OCI-LY1 (cell line): ENCODE measurements at regions not wholly inside any gene's neighbourhood (a gene's known extent, or its start where the extent isn't known, plus 50 kb on each side); places are given as distances from the start of the nearest gene placed in this dataset.

Source experiments
- H2AFZ ChIP-seq: fragments of 200-600 bp; sonication (generic), shearing (Covaris generic); 2 replicates; pipeline ENCODE4 v1.6.0; 2014; ENCODE audit warnings: antibody characterized with exemption, mild to moderate bottlenecking, low read length
- H3F3A ChIP-seq: fragments of 200-600 bp; sonication (generic), shearing (Covaris generic); 2 replicates; pipeline ENCODE4 v1.6.0; 2014; ENCODE audit warnings: mild to moderate bottlenecking, antibody characterized with exemption, low read length, moderate library complexity; ENCODE audit not compliant: insufficient read depth
- H3K27ac ChIP-seq: fragments of 200-600 bp; sonication (generic); 2 replicates; pipeline ENCODE4 v1.5.1; 2014; ENCODE audit warnings: low read length, mixed run types, mild to moderate bottlenecking, low read depth; ENCODE audit not compliant: poor library complexity, severe bottlenecking
- H3K27me3 ChIP-seq: fragments of 200-600 bp; sonication (generic); 2 replicates; pipeline ENCODE4 v1.6.0; 2014; ENCODE audit warnings: antibody characterized with exemption, mild to moderate bottlenecking, low read length, moderate library complexity; ENCODE audit not compliant: insufficient read depth
- H3K36me3 ChIP-seq: fragments of 200-600 bp; sonication (generic); 2 replicates; pipeline ENCODE4 v1.6.1; 2014; ENCODE audit warnings: mild to moderate bottlenecking, antibody characterized with exemption, low read length, moderate library complexity, mixed read lengths; ENCODE audit not compliant: insufficient read depth
- H3K4me1 ChIP-seq: fragments of 200-600 bp; sonication (generic); 2 replicates; pipeline ENCODE4 v1.5.1; 2014; ENCODE audit warnings: mild to moderate bottlenecking, low read length, moderate library complexity; ENCODE audit not compliant: insufficient read depth, severe bottlenecking
- H3K4me2 ChIP-seq: fragments of 200-600 bp; sonication (generic), shearing (Covaris generic); 2 replicates; pipeline ENCODE4 v1.6.1; 2014; ENCODE audit warnings: low read length
- H3K4me3 ChIP-seq: fragments of 200-600 bp; sonication (generic); 2 replicates; pipeline ENCODE4 v1.5.1; 2014; ENCODE audit warnings: low read length, low read depth, mild to moderate bottlenecking, mixed read lengths; ENCODE audit not compliant: poor library complexity, severe bottlenecking
- H3K79me2 ChIP-seq: fragments of 200-600 bp; shearing (Covaris generic); 2 replicates; pipeline ENCODE4 v1.6.1; 2016; ENCODE audit warnings: mixed run types, low read length, mixed read lengths; ENCODE audit not compliant: insufficient read depth
- H3K9ac ChIP-seq: fragments of 200-600 bp; sonication (generic), shearing (Covaris generic); 2 replicates; pipeline ENCODE4 v1.6.1; 2014; ENCODE audit warnings: mild to moderate bottlenecking, low read length, mixed read lengths
- H3K9me2 ChIP-seq: fragments of 200-600 bp; sonication (generic), shearing (Covaris generic); 2 replicates; pipeline ENCODE4 v1.6.1; 2014; ENCODE audit warnings: low read depth, mild to moderate bottlenecking, low read length, mixed read lengths
- H3K9me3 ChIP-seq: fragments of 200-600 bp; shearing (Covaris generic); 2 replicates; pipeline ENCODE4 v1.6.1; 2014; ENCODE audit warnings: low read length, mixed read lengths
- H4K20me1 ChIP-seq: fragments of 200-600 bp; sonication (generic), shearing (Covaris generic); 2 replicates; pipeline ENCODE4 v1.6.0; 2016; ENCODE audit warnings: mild to moderate bottlenecking, low read length; ENCODE audit not compliant: insufficient read depth
- EZH2 ChIP-seq: fragments of 200-600 bp; sonication (generic), shearing (Covaris generic); IDR thresholded peaks from 2 replicates; pipeline ENCODE4 v1.8.0; 2017; ENCODE audit warnings: borderline replicate concordance, mixed run types, mild to moderate bottlenecking, antibody characterized with exemption, low read length, moderate library complexity, mixed read lengths
- TF ChIP-seq, protein P1 (sequence below): fragments of 200-600 bp; sonication (generic), shearing (Covaris generic); IDR thresholded peaks from 2 replicates; pipeline ENCODE4 v1.5.1; 2017; ENCODE audit warnings: mild to moderate bottlenecking, antibody characterized with exemption, low read length, moderate library complexity, mixed read lengths

DNA sequence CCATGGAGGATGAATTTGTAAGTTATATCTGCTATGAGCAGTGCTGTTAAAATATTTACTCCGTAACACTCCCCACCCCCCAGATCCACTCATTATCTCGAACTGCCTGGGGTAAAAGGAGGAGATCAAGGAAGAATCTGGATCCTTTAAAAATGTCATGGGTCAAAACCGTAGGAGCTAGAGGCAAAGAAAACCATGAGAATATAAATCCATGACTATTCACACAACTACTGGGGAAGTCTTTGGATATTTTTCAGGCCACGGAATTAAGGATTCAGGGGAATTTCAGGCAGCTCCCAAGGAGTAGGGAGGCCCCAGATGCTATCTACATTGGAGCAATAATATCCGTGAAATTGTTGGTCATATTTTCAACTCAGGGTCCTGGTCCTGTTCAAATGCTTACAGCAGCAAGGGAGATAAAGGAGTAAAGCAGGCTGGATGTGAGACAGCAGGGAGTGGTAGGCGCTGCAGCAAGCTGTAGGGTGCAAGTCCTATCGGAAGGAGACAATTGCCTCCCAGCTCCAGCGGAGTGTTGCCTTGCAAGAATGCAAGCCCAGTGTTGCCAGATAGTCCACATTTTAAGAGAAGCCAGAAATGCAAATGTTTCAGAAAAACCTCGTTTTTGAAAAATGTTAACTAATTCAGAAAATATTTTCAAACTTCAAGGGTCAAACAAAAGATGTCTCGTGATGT is 116.2 kb upstream of the KIT start:
- Histone ChIP-seq H3K27ac (no peak overlapping the region), H4K20me1 (no peaks in the 10 kb centered on the region), H3K4me2 (no peak overlapping the region), H3K9ac (no peak overlapping the region), H3F3A (no peaks in the 10 kb centered on the region), H2AFZ (no peak overlapping the region), H3K36me3 (no peaks in the 10 kb centered on the region), H3K9me2 (no peaks in the 10 kb centered on the region), H3K4me1 (no peaks in the 10 kb centered on the region), H3K79me2 (no peaks in the 10 kb centered on the region), H3K9me3 (no peaks in the 10 kb centered on the region), H3K4me3 (no peak overlapping the region), H3K27me3 (no peaks in the 10 kb centered on the region)
- TF ChIP-seq, protein P1, sequence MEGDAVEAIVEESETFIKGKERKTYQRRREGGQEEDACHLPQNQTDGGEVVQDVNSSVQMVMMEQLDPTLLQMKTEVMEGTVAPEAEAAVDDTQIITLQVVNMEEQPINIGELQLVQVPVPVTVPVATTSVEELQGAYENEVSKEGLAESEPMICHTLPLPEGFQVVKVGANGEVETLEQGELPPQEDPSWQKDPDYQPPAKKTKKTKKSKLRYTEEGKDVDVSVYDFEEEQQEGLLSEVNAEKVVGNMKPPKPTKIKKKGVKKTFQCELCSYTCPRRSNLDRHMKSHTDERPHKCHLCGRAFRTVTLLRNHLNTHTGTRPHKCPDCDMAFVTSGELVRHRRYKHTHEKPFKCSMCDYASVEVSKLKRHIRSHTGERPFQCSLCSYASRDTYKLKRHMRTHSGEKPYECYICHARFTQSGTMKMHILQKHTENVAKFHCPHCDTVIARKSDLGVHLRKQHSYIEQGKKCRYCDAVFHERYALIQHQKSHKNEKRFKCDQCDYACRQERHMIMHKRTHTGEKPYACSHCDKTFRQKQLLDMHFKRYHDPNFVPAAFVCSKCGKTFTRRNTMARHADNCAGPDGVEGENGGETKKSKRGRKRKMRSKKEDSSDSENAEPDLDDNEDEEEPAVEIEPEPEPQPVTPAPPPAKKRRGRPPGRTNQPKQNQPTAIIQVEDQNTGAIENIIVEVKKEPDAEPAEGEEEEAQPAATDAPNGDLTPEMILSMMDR, result no peak
- no peak for TF ChIP-seq EZH2

DNA sequence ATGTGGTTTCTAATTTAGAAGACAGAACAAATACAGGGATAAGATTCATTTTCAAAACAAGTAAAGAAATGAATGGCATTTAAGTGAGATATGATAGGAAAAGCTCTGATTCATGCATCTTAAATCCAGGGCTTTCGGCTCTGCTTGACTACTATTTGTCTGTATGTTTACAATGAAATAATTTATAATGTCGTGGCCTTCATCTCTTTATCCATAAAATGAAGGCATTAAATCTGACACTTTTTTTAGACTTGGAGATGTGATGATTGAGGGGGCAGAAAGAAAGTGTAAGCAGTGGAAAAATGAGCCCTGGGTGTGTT is 115.7 kb upstream of the KIT start:
- Histone ChIP-seq H3K4me1 (peaks cover 5% of the 10 kb centered on the region), H3K36me3 (no peaks in the 10 kb centered on the region), H3K4me3 (no peak overlapping the region), H3K27ac (no peak overlapping the region), H3K4me2 (no peak overlapping the region), H3F3A (no peaks in the 10 kb centered on the region), H3K9ac (no peak overlapping the region), H3K27me3 (no peaks in the 10 kb centered on the region), H3K9me3 (no peaks in the 10 kb centered on the region), H2AFZ (no peak overlapping the region), H3K79me2 (no peaks in the 10 kb centered on the region), H3K9me2 (no peaks in the 10 kb centered on the region), H4K20me1 (no peaks in the 10 kb centered on the region)
- TF ChIP-seq, protein P1, result no peak
- no peak for TF ChIP-seq EZH2

DNA sequence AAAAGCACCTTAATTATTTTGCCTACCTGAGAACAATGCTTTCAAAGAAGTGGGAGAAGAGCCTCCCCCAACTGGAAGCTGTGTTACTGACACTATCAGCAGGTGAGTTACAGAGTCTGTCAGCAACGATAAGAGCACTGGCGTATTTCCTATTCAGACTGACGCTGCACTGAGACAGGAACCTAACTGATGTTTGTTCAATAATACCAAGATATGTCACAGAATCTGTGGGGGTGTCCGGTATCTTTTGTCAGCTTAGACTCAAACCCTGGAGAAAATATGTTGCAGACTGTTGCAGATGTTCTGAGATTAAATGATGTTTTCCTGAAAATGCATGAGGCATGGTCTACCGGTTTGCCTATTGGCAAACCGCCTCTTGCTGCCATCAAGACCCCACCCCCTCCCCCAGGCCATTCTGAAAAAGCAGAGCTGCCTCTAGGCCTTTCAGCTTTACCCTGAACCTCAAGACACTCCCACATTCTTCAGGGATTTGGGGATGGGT is 115.2 kb upstream of the KIT start:
- no peaks in the 10 kb centered on the region for H3K9me3 ChIP-seq
- no peaks in the 10 kb centered on the region for H3K27me3 ChIP-seq
- no peak overlapping the region for H3K27ac ChIP-seq
- H3K4me3 ChIP-seq, result no peak overlapping the region
- no peak overlapping the region for H3K4me2 ChIP-seq
- TF ChIP-seq, protein P1, result no peak
- no peak for TF ChIP-seq EZH2
- no peaks in the 10 kb centered on the region for H4K20me1 ChIP-seq
- no peaks in the 10 kb centered on the region for H3F3A ChIP-seq
- no peak overlapping the region for H3K9ac ChIP-seq
- no peaks in the 10 kb centered on the region for H3K79me2 ChIP-seq
- H3K36me3 ChIP-seq, result no peaks in the 10 kb centered on the region
- H3K9me2 ChIP-seq, result no peaks in the 10 kb centered on the region
- peaks cover 10% of the 10 kb centered on the region for H3K4me1 ChIP-seq
- no peak overlapping the region for H2AFZ ChIP-seq
